HEK293 (cell line): ENCODE measurements at regions not wholly inside any gene's neighbourhood (a gene's known extent, or its start where the extent isn't known, plus 50 kb on each side); places are given as distances from the start of the nearest gene placed in this dataset.

Experiments used
- CTCF ChIA-PET: fragments of 350-600 bp; formaldehyde crosslinking; extraction: SDS; loops from one replicate; lab custom pipeline; 2021; ENCODE audit warnings: antibody characterized with exemption; lab: Yijun Ruan, JAX
- POLR2A ChIA-PET: fragments of 300-600 bp; formaldehyde crosslinking; extraction: SDS; loops from one replicate; lab custom pipeline; 2020; ENCODE audit warnings: antibody characterized with exemption, inconsistent platforms; lab: Yijun Ruan, JAX
- H3K27ac ChIP-seq: fragments of 200-500 bp; sonication (Bioruptor generic); 2 replicates; pipeline ENCODE4 v1.5.1; 2014; ENCODE audit warnings: low read depth, low read length, control low read depth, inconsistent platforms; ENCODE audit errors: extremely low read depth
- H3K36me3 ChIP-seq, 2 experiments: fragments of 200-500 bp in 1 of 2; sonication (Bioruptor generic) in 1 of 2; 1 replicate in 1 of 2; 2 replicates in 1 of 2; pipeline ENCODE4 v1.5.1; 2014 to 2017; ENCODE audit warnings: inconsistent platforms in 2 of 2, low read length in 2 of 2; ENCODE audit not compliant: control insufficient read depth in 2 of 2, insufficient read depth in 1 of 2
- H3K4me1 ChIP-seq: fragments of 200-500 bp; sonication (Bioruptor generic); 2 replicates; pipeline ENCODE4 v1.5.1; 2014; ENCODE audit warnings: mild to moderate bottlenecking, low read length, inconsistent platforms; ENCODE audit not compliant: control insufficient read depth, insufficient read depth
- H3K4me3 ChIP-seq: 2 replicates; pipeline ENCODE4 v1.5.1; 2011; ENCODE audit warnings: low read depth, mild to moderate bottlenecking, control low read depth, low read length, moderate library complexity
- H3K9me3 ChIP-seq: fragments of 200-500 bp; sonication (Bioruptor generic); 2 replicates; pipeline ENCODE4 v1.5.1; 2014; ENCODE audit warnings: low read depth, low read length, inconsistent platforms; ENCODE audit not compliant: control insufficient read depth, insufficient read depth
- GFI1B ChIP-seq: fragments of 450-650 bp; formaldehyde crosslinking; IDR thresholded peaks from 2 replicates; pipeline ENCODE4 v1.5.1; 2016; ENCODE audit warnings: missing biosample characterization, missing genetic modification characterization
- SP2 ChIP-seq: fragments of 450-650 bp; formaldehyde crosslinking; IDR thresholded peaks from 2 replicates; pipeline ENCODE4 v1.5.1; 2016; ENCODE audit warnings: missing biosample characterization, missing genetic modification characterization
- TSHZ1 ChIP-seq: fragments of 450-650 bp; formaldehyde crosslinking; IDR thresholded peaks from 2 replicates; pipeline ENCODE4 v1.5.1; 2016; ENCODE audit warnings: missing biosample characterization, missing genetic modification characterization, borderline replicate concordance
- ZBTB49 ChIP-seq: fragments of 450-650 bp; formaldehyde crosslinking; IDR thresholded peaks from 2 replicates; pipeline ENCODE4 v1.5.1; 2016; ENCODE audit warnings: missing biosample characterization, missing genetic modification characterization, low read depth
- ZBTB7A ChIP-seq: fragments of 450-650 bp; formaldehyde crosslinking; IDR thresholded peaks from 2 replicates; pipeline ENCODE4 v1.5.1; 2016; ENCODE audit warnings: low read depth, missing biosample characterization, missing genetic modification characterization
- ZNF121 ChIP-seq: fragments of 450-650 bp; formaldehyde crosslinking; IDR thresholded peaks from 2 replicates; pipeline ENCODE4 v1.5.1; 2016; ENCODE audit warnings: missing biosample characterization, missing genetic modification characterization
- ZNF140 ChIP-seq: fragments of 450-650 bp; formaldehyde crosslinking; IDR thresholded peaks from 2 replicates; pipeline ENCODE4 v1.5.1; 2016; ENCODE audit warnings: missing biosample characterization, missing genetic modification characterization
- ZNF157 ChIP-seq: fragments of 450-650 bp; formaldehyde crosslinking; IDR thresholded peaks from 2 replicates; pipeline ENCODE4 v1.5.1; 2016; ENCODE audit warnings: missing biosample characterization, missing genetic modification characterization
- ZNF169 ChIP-seq: fragments of 450-650 bp; formaldehyde crosslinking; IDR thresholded peaks from 2 replicates; pipeline ENCODE4 v1.5.1; 2016; ENCODE audit warnings: missing biosample characterization, missing genetic modification characterization
- ZNF174 ChIP-seq: fragments of 450-650 bp; formaldehyde crosslinking; IDR thresholded peaks from 2 replicates; pipeline ENCODE4 v1.5.0; 2017; ENCODE audit warnings: missing biosample characterization, mild to moderate bottlenecking, missing genetic modification characterization
- ZNF366 ChIP-seq: fragments of 450-650 bp; formaldehyde crosslinking; conservative IDR thresholded peaks from 2 replicates; pipeline ENCODE4 v1.5.1; 2016; ENCODE audit warnings: missing biosample characterization, missing genetic modification characterization
- ZNF416 ChIP-seq: fragments of 450-650 bp; formaldehyde crosslinking; IDR thresholded peaks from 2 replicates; pipeline ENCODE4 v1.5.1; 2016; ENCODE audit warnings: missing biosample characterization, missing genetic modification characterization
- ZNF501 ChIP-seq: fragments of 450-650 bp; formaldehyde crosslinking; IDR thresholded peaks from 2 replicates; pipeline ENCODE4 v1.5.1; 2016; ENCODE audit warnings: missing biosample characterization, missing genetic modification characterization
- ZNF514 ChIP-seq: fragments of 450-650 bp; formaldehyde crosslinking; IDR thresholded peaks from 2 replicates; pipeline ENCODE4 v1.5.1; 2016; ENCODE audit warnings: missing biosample characterization, missing genetic modification characterization
- ZNF561 ChIP-seq: fragments of 450-650 bp; IDR thresholded peaks from 2 replicates; pipeline ENCODE4 v1.5.1; 2018; ENCODE audit warnings: missing biosample characterization, missing genetic modification characterization, borderline replicate concordance
- ZNF585B ChIP-seq: fragments of 450-650 bp; formaldehyde crosslinking; IDR thresholded peaks from 2 replicates; pipeline ENCODE4 v1.5.1; 2016; ENCODE audit warnings: missing biosample characterization, missing genetic modification characterization
- ZNF600 ChIP-seq: fragments of 450-650 bp; formaldehyde crosslinking; IDR thresholded peaks from 2 replicates; pipeline ENCODE4 v1.5.1; 2016; ENCODE audit warnings: missing biosample characterization, missing genetic modification characterization
- ZNF626 ChIP-seq: fragments of 450-650 bp; sonication (Bioruptor Pico); formaldehyde crosslinking; IDR thresholded peaks from 2 replicates; pipeline ENCODE4 v1.5.1; 2018; ENCODE audit warnings: missing biosample characterization, missing genetic modification characterization, inconsistent platforms
- ZNF704 ChIP-seq: fragments of 450-650 bp; formaldehyde crosslinking; IDR thresholded peaks from 2 replicates; pipeline ENCODE4 v1.5.1; 2016; ENCODE audit warnings: missing biosample characterization, missing genetic modification characterization
- ZNF776 ChIP-seq: fragments of 450-650 bp; formaldehyde crosslinking; IDR thresholded peaks from 2 replicates; pipeline ENCODE4 v1.5.0; 2017; ENCODE audit warnings: missing biosample characterization, missing genetic modification characterization, borderline replicate concordance
- ZNF777 ChIP-seq: fragments of 450-650 bp; formaldehyde crosslinking; IDR thresholded peaks from 2 replicates; pipeline ENCODE4 v1.5.1; 2017; ENCODE audit warnings: missing biosample characterization, missing genetic modification characterization, borderline replicate concordance
- ZNF791 ChIP-seq: fragments of 450-650 bp; formaldehyde crosslinking; IDR thresholded peaks from 2 replicates; pipeline ENCODE4 v1.5.1; 2016; ENCODE audit warnings: missing biosample characterization, missing genetic modification characterization
- ZNF792 ChIP-seq: fragments of 450-650 bp; formaldehyde crosslinking; IDR thresholded peaks from 2 replicates; pipeline ENCODE4 v1.5.1; 2016; ENCODE audit warnings: missing biosample characterization, missing genetic modification characterization
- ZSCAN4 ChIP-seq: fragments of 450-650 bp; formaldehyde crosslinking; IDR thresholded peaks from 2 replicates; pipeline ENCODE4 v1.5.1; 2017; ENCODE audit warnings: missing biosample characterization, missing genetic modification characterization
- TF ChIP-seq, protein P1 (sequence below): fragments of 450-650 bp; formaldehyde crosslinking; IDR thresholded peaks from 2 replicates; pipeline ENCODE4 v1.5.1; 2017; ENCODE audit warnings: missing biosample characterization, missing genetic modification characterization
- TF ChIP-seq, protein P2 (sequence below): IDR thresholded peaks from 2 replicates; pipeline ENCODE4 v1.6.1; 2011; ENCODE audit warnings: mild to moderate bottlenecking, low read depth, low read length, borderline replicate concordance

GRCh38 chr17:15083225-15083624 is 181.9 kb downstream of the PMP22 start:
- TF ChIP-seq ZNF174 (no peak), ZNF600 (no peak), ZNF561 (tag by site-specific recombination) (no peak), ZNF791 (tag by site-specific recombination) (no peak), ZBTB49 (tag by site-specific recombination) (no peak), ZNF366 (tag by site-specific recombination) (no peak), ZNF777 (tag by site-specific recombination) (no peak), ZNF626 (no peak), ZNF169 (tag by site-specific recombination) (no peak), ZNF776 (no peak), ZNF121 (tag by site-specific recombination) (no peak), ZNF157 (no peak)
- ChIA-PET CTCF (interaction anchor here (0.7 kb wide), 1 partner anchor 86 kb away, joined by 3 read pairs; no protein-coding TSS in a partner anchor), POLR2A (no interaction called here)
- Histone ChIP-seq H3K27ac (no peak overlapping the region), H3K9me3 (no peaks in the 10 kb centered on the region), H3K4me3 (no peak overlapping the region), H3K4me1 (no peaks in the 10 kb centered on the region), H3K36me3 (no peaks in the 10 kb centered on the region)

DNA sequence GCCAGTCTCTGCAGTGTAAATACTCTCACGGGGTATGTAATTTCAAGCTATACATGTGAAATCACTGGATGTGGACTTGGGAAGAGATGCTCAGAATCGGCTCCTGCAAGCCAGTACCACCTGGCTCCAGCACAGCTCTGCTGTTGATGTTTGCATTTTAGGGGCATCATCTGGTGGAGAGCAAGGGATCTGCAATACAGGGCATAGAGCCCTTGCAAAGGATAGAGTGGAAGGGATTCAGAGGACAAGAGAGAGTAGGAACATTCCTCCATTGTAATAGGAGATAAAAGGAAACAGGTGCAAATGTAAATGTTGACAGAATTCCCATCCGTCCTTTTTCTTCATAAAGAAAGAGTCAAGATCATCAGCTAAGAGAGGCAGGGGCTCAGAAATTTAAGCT is 184.1 kb downstream of the PMP22 start:
- Histone ChIP-seq H3K27ac (no peak overlapping the region), H3K9me3 (no peaks in the 10 kb centered on the region), H3K36me3 (no peaks in the 10 kb centered on the region), H3K4me3 (no peak overlapping the region), H3K4me1 (no peaks in the 10 kb centered on the region)
- ChIA-PET POLR2A (no interaction called here), CTCF (interaction anchor here (0.6 kb wide), 1 partner anchor 11 kb away, joined by 3 read pairs; no protein-coding TSS in a partner anchor)
- TF ChIP-seq, protein P1, sequence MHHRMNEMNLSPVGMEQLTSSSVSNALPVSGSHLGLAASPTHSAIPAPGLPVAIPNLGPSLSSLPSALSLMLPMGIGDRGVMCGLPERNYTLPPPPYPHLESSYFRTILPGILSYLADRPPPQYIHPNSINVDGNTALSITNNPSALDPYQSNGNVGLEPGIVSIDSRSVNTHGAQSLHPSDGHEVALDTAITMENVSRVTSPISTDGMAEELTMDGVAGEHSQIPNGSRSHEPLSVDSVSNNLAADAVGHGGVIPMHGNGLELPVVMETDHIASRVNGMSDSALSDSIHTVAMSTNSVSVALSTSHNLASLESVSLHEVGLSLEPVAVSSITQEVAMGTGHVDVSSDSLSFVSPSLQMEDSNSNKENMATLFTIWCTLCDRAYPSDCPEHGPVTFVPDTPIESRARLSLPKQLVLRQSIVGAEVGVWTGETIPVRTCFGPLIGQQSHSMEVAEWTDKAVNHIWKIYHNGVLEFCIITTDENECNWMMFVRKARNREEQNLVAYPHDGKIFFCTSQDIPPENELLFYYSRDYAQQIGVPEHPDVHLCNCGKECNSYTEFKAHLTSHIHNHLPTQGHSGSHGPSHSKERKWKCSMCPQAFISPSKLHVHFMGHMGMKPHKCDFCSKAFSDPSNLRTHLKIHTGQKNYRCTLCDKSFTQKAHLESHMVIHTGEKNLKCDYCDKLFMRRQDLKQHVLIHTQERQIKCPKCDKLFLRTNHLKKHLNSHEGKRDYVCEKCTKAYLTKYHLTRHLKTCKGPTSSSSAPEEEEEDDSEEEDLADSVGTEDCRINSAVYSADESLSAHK = no peak
- TF ChIP-seq, protein P2, sequence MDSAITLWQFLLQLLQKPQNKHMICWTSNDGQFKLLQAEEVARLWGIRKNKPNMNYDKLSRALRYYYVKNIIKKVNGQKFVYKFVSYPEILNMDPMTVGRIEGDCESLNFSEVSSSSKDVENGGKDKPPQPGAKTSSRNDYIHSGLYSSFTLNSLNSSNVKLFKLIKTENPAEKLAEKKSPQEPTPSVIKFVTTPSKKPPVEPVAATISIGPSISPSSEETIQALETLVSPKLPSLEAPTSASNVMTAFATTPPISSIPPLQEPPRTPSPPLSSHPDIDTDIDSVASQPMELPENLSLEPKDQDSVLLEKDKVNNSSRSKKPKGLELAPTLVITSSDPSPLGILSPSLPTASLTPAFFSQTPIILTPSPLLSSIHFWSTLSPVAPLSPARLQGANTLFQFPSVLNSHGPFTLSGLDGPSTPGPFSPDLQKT = no peak
- no peak for TF ChIP-seq ZBTB7A
- TF ChIP-seq ZNF514 = no peak
- TF ChIP-seq ZNF585B (tag by site-specific recombination) = no peak
- no peak for TF ChIP-seq ZNF501 (tag by site-specific recombination)
- TF ChIP-seq GFI1B = no peak
- TF ChIP-seq ZNF792 = no peak
- no peak for TF ChIP-seq ZNF416 (tag by site-specific recombination)
- no peak for TF ChIP-seq ZSCAN4 (tag by site-specific recombination)
- no peak for TF ChIP-seq TSHZ1
- TF ChIP-seq SP2 (tag by site-specific recombination) = no peak
- TF ChIP-seq ZNF704 (tag by site-specific recombination) = no peak
- no peak for TF ChIP-seq ZNF140
